CD4-positive, alpha-beta memory T cell (primary cell): ENCODE measurements at regions not wholly inside any gene's neighbourhood (a gene's known extent, or its start where the extent isn't known, plus 50 kb on each side); places are given as distances from the start of the nearest gene placed in this dataset.

Source experiments
- CTCF ChIA-PET: fragments of 350-600 bp; sonication (Branson Sonifier 250); formaldehyde crosslinking; loops from one replicate; lab custom pipeline; 2021; ENCODE audit warnings: inconsistent platforms; ENCODE audit not compliant: partially characterized antibody; lab: Charles Lee
- POLR2A ChIA-PET: fragments of 350-600 bp; sonication (Branson Sonifier 250); formaldehyde crosslinking; loops from one replicate; lab custom pipeline; 2021; ENCODE audit not compliant: partially characterized antibody; lab: Charles Lee
- DNase-seq, 5 donors: peaks; one replicate each; pipeline versions ENCODE4 v3.0.0 to v3.0.0-alpha.2; 2020 to 2022; ENCODE audit warnings: mixed read lengths in 1 of 5
- H3K27ac ChIP-seq: one replicate; pipeline ENCODE4 v1.7.0; 2013; ENCODE audit warnings: low read depth, low read length
- H3K27me3 ChIP-seq: 2 replicates; pipeline ENCODE4 v1.7.0; 2013; ENCODE audit warnings: mild to moderate bottlenecking, low read length, moderate library complexity; ENCODE audit not compliant: insufficient read depth
- H3K36me3 ChIP-seq: 2 replicates; pipeline ENCODE4 v1.7.0; 2013; ENCODE audit warnings: mild to moderate bottlenecking, low read length, moderate library complexity; ENCODE audit not compliant: insufficient read depth
- H3K4me1 ChIP-seq: 2 replicates; pipeline ENCODE4 v1.7.0; 2013; ENCODE audit warnings: mild to moderate bottlenecking, low read length, moderate library complexity; ENCODE audit not compliant: insufficient read depth
- H3K4me3 ChIP-seq, 2 donors: one replicate each; pipeline ENCODE4 v1.7.0; 2013; ENCODE audit warnings: low read length in 2 of 2, mild to moderate bottlenecking in 1 of 2
- H3K9me3 ChIP-seq, 2 donors: one replicate each; pipeline ENCODE4 v1.7.0; 2013; ENCODE audit warnings: low read length in 2 of 2, control low read depth in 1 of 2; ENCODE audit not compliant: control insufficient read depth in 1 of 2
- H3K27ac Mint-ChIP-seq, 7 donors: one replicate each; pipeline ENCODE4 v1.8.0; 2020 to 2021; ENCODE audit warnings: mixed read lengths in 7 of 7, mild to moderate bottlenecking in 6 of 7, inconsistent platforms in 3 of 7, moderate library complexity in 3 of 7
- H3K27me3 Mint-ChIP-seq, 2 donors: one replicate each; pipeline ENCODE4 v1.8.0; 2020 to 2021; ENCODE audit warnings: mixed read lengths in 2 of 2
- H3K36me3 Mint-ChIP-seq, 2 donors: one replicate each; pipeline ENCODE4 v1.8.0; 2020 to 2021; ENCODE audit warnings: mixed read lengths in 2 of 2, inconsistent platforms in 1 of 2, mild to moderate bottlenecking in 1 of 2
- H3K4me1 Mint-ChIP-seq, 4 donors: one replicate each; pipeline ENCODE4 v1.8.0; 2020 to 2021; ENCODE audit warnings: mixed read lengths in 4 of 4, mild to moderate bottlenecking in 1 of 4
- H3K4me3 Mint-ChIP-seq, 8 donors: one replicate each; pipeline ENCODE4 v1.8.0; 2020 to 2021; ENCODE audit warnings: mixed read lengths in 8 of 8, mild to moderate bottlenecking in 7 of 8, moderate library complexity in 6 of 8, inconsistent platforms in 3 of 8
- H3K9me3 Mint-ChIP-seq, 8 donors: one replicate each; pipeline ENCODE4 v1.8.0; 2020 to 2021; ENCODE audit warnings: mixed read lengths in 8 of 8, mild to moderate bottlenecking in 5 of 8, inconsistent platforms in 3 of 8, moderate library complexity in 1 of 8
- intact Hi-C: fragments of 100-400 bp; cut with micrococcal nuclease; formaldehyde crosslinking; loops from one replicate; pipeline ENCODE4 v1.15.1; 2023

GRCh38 chr4:4680758-4681157, 138.9 kb upstream of the STX18 start:
- peaks cover 3 to 20% of the 10 kb centered on the region in 2 donors for H3K36me3 Mint-ChIP-seq
- no peaks in the 10 kb centered on the region for H3K4me1 Mint-ChIP-seq
- ChIA-PET POLR2A (no interaction called here), CTCF (no interaction called here)
- DNase-seq = no peak
- Histone ChIP-seq H3K9me3 (no peaks in the 10 kb centered on the region), H3K4me3 (no peak overlapping the region), H3K27ac (no peak overlapping the region), H3K36me3 (no peaks in the 10 kb centered on the region), H3K4me1 (no peaks in the 10 kb centered on the region), H3K27me3 (no peaks in the 10 kb centered on the region)
- intact Hi-C loops = no loop called here
- no peaks in the 10 kb centered on the region for H3K9me3 Mint-ChIP-seq
- no peaks in the 10 kb centered on the region for H3K27me3 Mint-ChIP-seq
- H3K4me3 Mint-ChIP-seq = no peak overlapping the region
- H3K27ac Mint-ChIP-seq = no peak overlapping the region

- H3K27ac ChIP-seq = no peak overlapping the region
- CTCF ChIA-PET = no interaction called here
- Mint-ChIP-seq H3K4me3 (no peak overlapping the region), H3K27me3 (no peaks in the 10 kb centered on the region), H3K36me3 (peaks cover 3 to 25% of the 10 kb centered on the region in 2 donors), H3K9me3 (no peaks in the 10 kb centered on the region), H3K4me1 (no peaks in the 10 kb centered on the region), H3K27ac (no peak overlapping the region)
- POLR2A ChIA-PET = no interaction called here
- DNase-seq = no peak
- intact Hi-C loops = no loop called here
- no peaks in the 10 kb centered on the region for H3K36me3 ChIP-seq
- no peak overlapping the region for H3K4me3 ChIP-seq
- H3K9me3 ChIP-seq = no peaks in the 10 kb centered on the region
- no peaks in the 10 kb centered on the region for H3K27me3 ChIP-seq
- no peaks in the 10 kb centered on the region for H3K4me1 ChIP-seq
Observed at GRCh38 chr4:4680243-4680642, 138.4 kb upstream of the STX18 start.

- intact Hi-C loops = no loop called here
- Mint-ChIP-seq H3K4me3 (no peak overlapping the region), H3K4me1 (no peaks in the 10 kb centered on the region), H3K27ac (no peak overlapping the region), H3K9me3 (no peaks in the 10 kb centered on the region), H3K36me3 (peaks cover 4 to 39% of the 10 kb centered on the region in 2 donors), H3K27me3 (no peaks in the 10 kb centered on the region)
- CTCF ChIA-PET = no interaction called here
- POLR2A ChIA-PET = no interaction called here
- Histone ChIP-seq H3K27me3 (no peaks in the 10 kb centered on the region), H3K4me1 (no peaks in the 10 kb centered on the region), H3K27ac (no peak overlapping the region), H3K9me3 (no peaks in the 10 kb centered on the region), H3K4me3 (no peak overlapping the region), H3K36me3 (no peaks in the 10 kb centered on the region)
- no peak for DNase-seq
Observed at GRCh38 chr4:4677556-4678522, 136.0 kb upstream of the STX18 start.

- intact Hi-C loops = no loop called here
- Histone ChIP-seq H3K27me3 (no peaks in the 10 kb centered on the region), H3K27ac (no peak overlapping the region), H3K36me3 (no peaks in the 10 kb centered on the region), H3K4me1 (no peaks in the 10 kb centered on the region), H3K4me3 (no peak overlapping the region), H3K9me3 (no peaks in the 10 kb centered on the region)
- DNase-seq = no peak
- H3K27ac Mint-ChIP-seq = no peak overlapping the region
- POLR2A ChIA-PET = no interaction called here
- no peak overlapping the region for H3K4me3 Mint-ChIP-seq
- H3K4me1 Mint-ChIP-seq = no peaks in the 10 kb centered on the region
- no peaks in the 10 kb centered on the region for H3K27me3 Mint-ChIP-seq
- H3K9me3 Mint-ChIP-seq = no peaks in the 10 kb centered on the region
- CTCF ChIA-PET = no interaction called here
- H3K36me3 Mint-ChIP-seq = peaks cover 4 to 39% of the 10 kb centered on the region in 2 donors
Observed at GRCh38 chr4:4675641-4676040, 133.8 kb upstream of the STX18 start.

GRCh38 chr4:4675051-4675581, 133.3 kb upstream of the STX18 start:
- no peak overlapping the region for H3K27ac ChIP-seq
- H3K4me3 Mint-ChIP-seq = no peak overlapping the region
- CTCF ChIA-PET = no interaction called here
- no peaks in the 10 kb centered on the region for H3K9me3 Mint-ChIP-seq
- H3K36me3 ChIP-seq = no peaks in the 10 kb centered on the region
- POLR2A ChIA-PET = no interaction called here
- H3K4me3 ChIP-seq = no peak overlapping the region
- no peak overlapping the region for H3K27ac Mint-ChIP-seq
- no peaks in the 10 kb centered on the region for H3K27me3 Mint-ChIP-seq
- no peaks in the 10 kb centered on the region for H3K9me3 ChIP-seq
- H3K27me3 ChIP-seq = no peaks in the 10 kb centered on the region
- H3K4me1 Mint-ChIP-seq = no peaks in the 10 kb centered on the region
- intact Hi-C loops = no loop called here
- H3K36me3 Mint-ChIP-seq = peaks cover 4 to 39% of the 10 kb centered on the region in 2 donors
- H3K4me1 ChIP-seq = no peaks in the 10 kb centered on the region
- no peak for DNase-seq

GRCh38 chr4:4673070-4673469, 131.2 kb upstream of the STX18 start:
- Histone ChIP-seq H3K36me3 (no peaks in the 10 kb centered on the region), H3K27ac (no peak overlapping the region), H3K9me3 (no peaks in the 10 kb centered on the region), H3K4me3 (no peak overlapping the region), H3K27me3 (no peaks in the 10 kb centered on the region), H3K4me1 (no peaks in the 10 kb centered on the region)
- intact Hi-C loops = no loop called here
- H3K4me3 Mint-ChIP-seq = no peak overlapping the region
- no peaks in the 10 kb centered on the region for H3K4me1 Mint-ChIP-seq
- no peaks in the 10 kb centered on the region for H3K27me3 Mint-ChIP-seq
- POLR2A ChIA-PET = no interaction called here
- H3K36me3 Mint-ChIP-seq = peaks cover 3 to 31% of the 10 kb centered on the region in 2 donors
- CTCF ChIA-PET = no interaction called here
- no peaks in the 10 kb centered on the region for H3K9me3 Mint-ChIP-seq
- no peak overlapping the region for H3K27ac Mint-ChIP-seq
- DNase-seq = no peak

GRCh38 chr4:4672402-4672801, 130.6 kb upstream of the STX18 start:
- Histone ChIP-seq H3K36me3 (no peaks in the 10 kb centered on the region), H3K4me1 (no peaks in the 10 kb centered on the region), H3K4me3 (no peak overlapping the region), H3K27ac (no peak overlapping the region), H3K27me3 (no peaks in the 10 kb centered on the region), H3K9me3 (no peaks in the 10 kb centered on the region)
- ChIA-PET POLR2A (no interaction called here), CTCF (no interaction called here)
- no peaks in the 10 kb centered on the region for H3K4me1 Mint-ChIP-seq
- DNase-seq = no peak
- intact Hi-C loops = no loop called here
- H3K4me3 Mint-ChIP-seq = no peak overlapping the region
- H3K27ac Mint-ChIP-seq = peak overlapping the region in 1 of 7 donors; percentile 62
- no peaks in the 10 kb centered on the region for H3K27me3 Mint-ChIP-seq
- H3K9me3 Mint-ChIP-seq = no peaks in the 10 kb centered on the region
- peaks cover 3 to 27% of the 10 kb centered on the region in 2 donors for H3K36me3 Mint-ChIP-seq
